ENCODE measurements at regions not wholly inside any gene's neighbourhood (a gene's known extent, or its start where the extent isn't known, plus 50 kb on each side); places are given as distances from the start of the nearest gene placed in this dataset.

DNA sequence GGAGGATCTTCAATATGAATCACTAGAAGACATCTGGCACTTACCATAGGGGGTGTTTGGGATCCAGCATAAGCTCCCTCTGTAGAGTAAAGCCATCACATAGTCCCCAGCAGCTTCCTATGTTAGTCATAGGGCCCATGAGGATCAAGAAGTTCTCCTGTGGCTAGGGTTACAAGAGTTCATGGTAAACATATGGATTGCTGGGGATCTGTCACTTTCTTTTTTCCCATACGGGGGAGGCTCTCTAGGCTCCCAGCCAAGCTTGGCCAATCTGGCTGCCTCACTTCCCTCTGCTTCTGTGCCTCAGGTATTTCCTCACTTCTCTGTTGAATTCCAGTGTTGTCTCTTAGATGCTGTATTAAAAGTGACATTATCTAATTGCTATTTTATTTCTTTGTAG lies 597.9 kb downstream of the PDCD6IP start:
- Histone ChIP-seq H2AFZ (ENCODE audit: low read length, unreplicated experiment) (no peak overlapping the region), H3K79me2 (ENCODE audit: control insufficient read depth, insufficient read depth, low read length, unreplicated experiment) (no peaks in the 10 kb centered on the region), H3K27me3 (ENCODE audit: insufficient read depth, low read length) (no peaks in the 10 kb centered on the region), H3K27ac (ENCODE audit: low read depth, low read length) (no peak overlapping the region), H3K4me1 (ENCODE audit: control insufficient read depth, insufficient read depth, low read length, unreplicated experiment) (no peaks in the 10 kb centered on the region), H3K4me3 (ENCODE audit: low read depth, low read length) (no peak overlapping the region), H3K36me3 (ENCODE audit: insufficient read depth, low read length) (no peaks in the 10 kb centered on the region)

GRCh38 chr3:34396956-34397355 lies 598.5 kb downstream of the PDCD6IP start:
- Histone ChIP-seq H3K4me3 (ENCODE audit: low read depth, low read length) (no peak overlapping the region), H3K36me3 (ENCODE audit: insufficient read depth, low read length) (no peaks in the 10 kb centered on the region), H2AFZ (ENCODE audit: low read length, unreplicated experiment) (no peak overlapping the region), H3K27ac (ENCODE audit: low read depth, low read length) (no peak overlapping the region), H3K79me2 (ENCODE audit: control insufficient read depth, insufficient read depth, low read length, unreplicated experiment) (no peaks in the 10 kb centered on the region), H3K27me3 (ENCODE audit: insufficient read depth, low read length) (no peaks in the 10 kb centered on the region), H3K4me1 (ENCODE audit: control insufficient read depth, insufficient read depth, low read length, unreplicated experiment) (no peaks in the 10 kb centered on the region)

- H3K36me3 ChIP-seq (ENCODE audit: insufficient read depth, low read length) = no peaks in the 10 kb centered on the region
- H3K4me1 ChIP-seq (ENCODE audit: control insufficient read depth, insufficient read depth, low read length, unreplicated experiment) = no peaks in the 10 kb centered on the region
- no peaks in the 10 kb centered on the region for H3K27me3 ChIP-seq (ENCODE audit: insufficient read depth, low read length)
- no peaks in the 10 kb centered on the region for H3K79me2 ChIP-seq (ENCODE audit: control insufficient read depth, insufficient read depth, low read length, unreplicated experiment)
- no peak overlapping the region for H3K4me3 ChIP-seq (ENCODE audit: low read depth, low read length)
- H2AFZ ChIP-seq (ENCODE audit: low read length, unreplicated experiment) = no peak overlapping the region
- H3K27ac ChIP-seq (ENCODE audit: low read depth, low read length) = no peak overlapping the region
These were observed 601.0 kb downstream of the PDCD6IP start for GRCh38 chr3:34399401-34399800.

GRCh38 chr3:34405159-34405558 lies 606.7 kb downstream of the PDCD6IP start:
- Histone ChIP-seq H3K79me2 (ENCODE audit: control insufficient read depth, insufficient read depth, low read length, unreplicated experiment) (no peaks in the 10 kb centered on the region), H3K4me1 (ENCODE audit: control insufficient read depth, insufficient read depth, low read length, unreplicated experiment) (no peaks in the 10 kb centered on the region), H3K36me3 (ENCODE audit: insufficient read depth, low read length) (no peaks in the 10 kb centered on the region), H2AFZ (ENCODE audit: low read length, unreplicated experiment) (no peak overlapping the region), H3K4me3 (ENCODE audit: low read depth, low read length) (no peak overlapping the region), H3K27ac (ENCODE audit: low read depth, low read length) (no peak overlapping the region), H3K27me3 (ENCODE audit: insufficient read depth, low read length) (no peaks in the 10 kb centered on the region)

DNA sequence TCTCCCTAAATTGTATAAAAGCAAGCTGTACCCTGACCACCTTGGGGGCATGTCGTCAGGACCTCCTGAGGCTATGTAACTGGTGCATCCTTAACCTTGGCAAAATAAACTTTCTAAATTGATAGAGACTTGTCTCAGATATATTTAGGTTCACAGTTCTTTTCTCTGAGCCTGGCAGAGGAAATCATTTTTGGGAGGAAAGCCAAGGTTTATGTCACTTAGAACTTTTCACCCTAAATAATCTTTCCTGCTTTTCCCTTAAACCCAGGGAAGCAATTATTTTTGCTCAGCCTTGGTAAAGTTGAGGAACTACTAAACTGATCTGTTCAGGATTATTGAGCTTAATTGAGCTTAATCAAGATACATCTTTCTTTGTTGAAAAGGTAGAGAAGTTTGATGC lies 608.9 kb downstream of the PDCD6IP start:
- Histone ChIP-seq H3K79me2 (ENCODE audit: control insufficient read depth, insufficient read depth, low read length, unreplicated experiment) (no peaks in the 10 kb centered on the region), H3K27me3 (ENCODE audit: insufficient read depth, low read length) (no peaks in the 10 kb centered on the region), H3K27ac (ENCODE audit: low read depth, low read length) (no peak overlapping the region), H3K4me1 (ENCODE audit: control insufficient read depth, insufficient read depth, low read length, unreplicated experiment) (no peaks in the 10 kb centered on the region), H3K4me3 (ENCODE audit: low read depth, low read length) (no peak overlapping the region), H3K36me3 (ENCODE audit: insufficient read depth, low read length) (no peaks in the 10 kb centered on the region), H2AFZ (ENCODE audit: low read length, unreplicated experiment) (no peak overlapping the region)

DNA sequence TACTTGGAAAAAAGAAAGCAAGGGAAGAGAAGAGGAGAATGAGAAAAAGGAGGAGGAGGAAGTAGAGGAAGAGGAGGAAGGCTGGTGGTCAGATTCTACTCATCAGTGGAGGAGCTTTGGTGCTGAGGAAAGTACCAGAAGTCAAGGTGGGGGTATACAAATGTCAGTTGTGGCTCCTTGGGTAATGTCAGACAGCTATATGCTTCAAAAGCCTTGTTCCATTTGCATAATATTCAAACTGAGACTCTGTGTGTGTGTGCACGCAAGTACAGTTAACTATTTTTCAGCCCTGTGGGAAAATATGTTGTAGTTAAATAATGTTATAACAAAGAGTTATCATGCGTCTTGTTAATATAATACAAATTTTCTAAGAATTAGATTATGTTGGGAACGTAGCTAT lies 609.7 kb downstream of the PDCD6IP start:
- Histone ChIP-seq H2AFZ (ENCODE audit: low read length, unreplicated experiment) (no peak overlapping the region), H3K27ac (ENCODE audit: low read depth, low read length) (no peak overlapping the region), H3K27me3 (ENCODE audit: insufficient read depth, low read length) (no peaks in the 10 kb centered on the region), H3K36me3 (ENCODE audit: insufficient read depth, low read length) (no peaks in the 10 kb centered on the region), H3K4me3 (ENCODE audit: low read depth, low read length) (no peak overlapping the region), H3K79me2 (ENCODE audit: control insufficient read depth, insufficient read depth, low read length, unreplicated experiment) (no peaks in the 10 kb centered on the region), H3K4me1 (ENCODE audit: control insufficient read depth, insufficient read depth, low read length, unreplicated experiment) (no peaks in the 10 kb centered on the region)

DNA sequence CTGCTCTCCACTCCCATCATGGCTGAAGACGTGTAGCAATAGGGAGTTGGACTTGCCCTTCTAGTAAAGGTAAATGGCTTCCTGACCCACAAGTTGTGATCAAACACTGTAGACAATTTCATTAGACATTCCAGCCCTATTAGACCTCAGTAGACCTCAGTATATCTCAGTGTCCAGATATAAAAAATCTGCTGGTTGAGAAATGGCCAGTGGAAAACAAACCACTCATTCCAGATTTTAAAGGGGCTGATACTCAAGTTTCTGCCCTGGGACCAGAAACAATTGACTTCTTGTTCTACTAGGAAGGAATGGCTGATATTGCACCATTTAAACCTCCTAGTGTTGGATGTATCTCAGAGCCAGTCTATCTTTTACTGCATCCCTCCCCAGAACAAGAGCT lies 613.2 kb downstream of the PDCD6IP start:
- Histone ChIP-seq H3K79me2 (ENCODE audit: control insufficient read depth, insufficient read depth, low read length, unreplicated experiment) (no peaks in the 10 kb centered on the region), H3K27me3 (ENCODE audit: insufficient read depth, low read length) (no peaks in the 10 kb centered on the region), H3K4me1 (ENCODE audit: control insufficient read depth, insufficient read depth, low read length, unreplicated experiment) (no peaks in the 10 kb centered on the region), H3K36me3 (ENCODE audit: insufficient read depth, low read length) (no peaks in the 10 kb centered on the region), H3K4me3 (ENCODE audit: low read depth, low read length) (no peak overlapping the region), H2AFZ (ENCODE audit: low read length, unreplicated experiment) (no peak overlapping the region), H3K27ac (ENCODE audit: low read depth, low read length) (no peak overlapping the region)

- Histone ChIP-seq H3K4me3 (ENCODE audit: low read depth, low read length) (no peak overlapping the region), H3K27me3 (ENCODE audit: insufficient read depth, low read length) (no peaks in the 10 kb centered on the region), H3K36me3 (ENCODE audit: insufficient read depth, low read length) (no peaks in the 10 kb centered on the region), H2AFZ (ENCODE audit: low read length, unreplicated experiment) (no peak overlapping the region), H3K4me1 (ENCODE audit: control insufficient read depth, insufficient read depth, low read length, unreplicated experiment) (no peaks in the 10 kb centered on the region), H3K27ac (ENCODE audit: low read depth, low read length) (no peak overlapping the region), H3K79me2 (ENCODE audit: control insufficient read depth, insufficient read depth, low read length, unreplicated experiment) (no peaks in the 10 kb centered on the region)
These were observed 621.4 kb downstream of the PDCD6IP start for GRCh38 chr3:34419801-34420200.

- Histone ChIP-seq H2AFZ (ENCODE audit: low read length, unreplicated experiment) (no peak overlapping the region), H3K79me2 (ENCODE audit: control insufficient read depth, insufficient read depth, low read length, unreplicated experiment) (no peaks in the 10 kb centered on the region), H3K36me3 (ENCODE audit: insufficient read depth, low read length) (no peaks in the 10 kb centered on the region), H3K4me3 (ENCODE audit: low read depth, low read length) (no peak overlapping the region), H3K27me3 (ENCODE audit: insufficient read depth, low read length) (no peaks in the 10 kb centered on the region), H3K4me1 (ENCODE audit: control insufficient read depth, insufficient read depth, low read length, unreplicated experiment) (no peaks in the 10 kb centered on the region), H3K27ac (ENCODE audit: low read depth, low read length) (no peak overlapping the region)
These were observed 623.3 kb downstream of the PDCD6IP start for GRCh38 chr3:34421762-34422161.

DNA sequence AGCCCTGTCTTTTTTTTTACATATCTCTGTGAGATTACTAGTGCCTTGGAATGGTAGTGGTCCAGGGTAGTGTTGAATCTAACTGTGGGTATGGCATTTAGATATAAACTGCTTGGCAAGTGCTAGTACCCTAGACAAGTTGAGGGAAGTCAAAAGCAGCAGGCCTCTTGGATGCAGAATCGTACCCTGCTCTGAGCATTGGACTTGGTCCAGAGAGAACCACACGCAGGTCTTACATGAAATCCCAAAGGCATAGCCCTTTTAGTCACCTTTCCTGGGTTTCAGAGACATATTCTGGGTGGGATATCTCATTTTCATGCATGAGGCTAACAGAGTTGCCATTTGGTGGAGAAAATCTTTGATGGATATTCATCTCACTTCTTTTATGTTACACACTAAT lies 641.4 kb downstream of the PDCD6IP start:
- H3K27me3 ChIP-seq (ENCODE audit: insufficient read depth, low read length) = no peaks in the 10 kb centered on the region

DNA sequence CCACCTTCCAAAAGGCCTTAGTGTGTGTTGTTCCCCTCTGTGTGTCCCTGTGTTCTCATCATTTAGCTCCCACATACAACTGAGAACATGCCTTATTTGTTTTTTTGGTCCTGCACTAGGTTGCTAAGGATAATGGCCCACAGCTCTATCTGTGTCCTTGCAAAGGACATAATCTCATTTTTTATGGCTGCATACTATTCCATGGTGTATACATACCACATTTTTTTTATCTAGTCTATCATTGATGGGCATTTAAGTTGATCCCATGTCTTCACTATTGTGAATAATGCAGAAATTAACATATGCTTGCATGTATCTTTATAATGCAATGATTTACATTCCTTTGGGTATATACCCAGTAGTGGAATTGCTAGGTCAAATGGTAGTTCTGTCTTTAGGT lies 645.7 kb downstream of the PDCD6IP start:
- Histone ChIP-seq H3K4me1 (ENCODE audit: control insufficient read depth, insufficient read depth, low read length, unreplicated experiment) (no peaks in the 10 kb centered on the region), H3K4me3 (ENCODE audit: low read depth, low read length) (no peak overlapping the region), H3K27me3 (ENCODE audit: insufficient read depth, low read length) (no peaks in the 10 kb centered on the region), H3K36me3 (ENCODE audit: insufficient read depth, low read length) (no peaks in the 10 kb centered on the region), H3K79me2 (ENCODE audit: control insufficient read depth, insufficient read depth, low read length, unreplicated experiment) (no peaks in the 10 kb centered on the region), H3K27ac (ENCODE audit: low read depth, low read length) (no peak overlapping the region), H2AFZ (ENCODE audit: low read length, unreplicated experiment) (no peak overlapping the region)

More for the DNA sequence above, 641.4 kb downstream of the PDCD6IP start:
- Histone ChIP-seq H2AFZ (ENCODE audit: low read length, unreplicated experiment) (no peak overlapping the region), H3K36me3 (ENCODE audit: insufficient read depth, low read length) (no peaks in the 10 kb centered on the region), H3K27ac (ENCODE audit: low read depth, low read length) (no peak overlapping the region), H3K4me1 (ENCODE audit: control insufficient read depth, insufficient read depth, low read length, unreplicated experiment) (no peaks in the 10 kb centered on the region), H3K4me3 (ENCODE audit: low read depth, low read length) (no peak overlapping the region), H3K79me2 (ENCODE audit: control insufficient read depth, insufficient read depth, low read length, unreplicated experiment) (no peaks in the 10 kb centered on the region)

DNA sequence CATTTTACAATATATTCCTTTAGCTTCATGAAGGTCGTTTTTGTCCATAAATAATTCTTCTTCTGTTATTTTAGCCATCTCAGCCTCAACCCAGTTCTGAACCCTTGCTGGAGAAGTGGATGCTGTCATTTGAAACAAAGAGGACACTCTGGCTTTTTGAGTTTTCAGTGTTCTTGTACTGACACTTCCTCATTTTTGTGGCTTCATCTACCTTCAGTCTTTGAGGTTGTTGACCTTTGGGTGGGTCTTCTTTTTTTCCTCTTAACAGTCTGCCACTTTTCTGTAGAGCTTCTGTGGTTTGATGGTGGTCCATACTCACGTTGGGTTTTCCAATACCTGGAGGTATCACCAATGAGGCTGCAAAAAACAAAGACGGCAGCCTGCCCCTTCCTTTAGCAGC lies 650.9 kb downstream of the PDCD6IP start:
- Histone ChIP-seq H3K27me3 (ENCODE audit: insufficient read depth, low read length) (no peaks in the 10 kb centered on the region), H3K4me3 (ENCODE audit: low read depth, low read length) (no peak overlapping the region), H3K4me1 (ENCODE audit: control insufficient read depth, insufficient read depth, low read length, unreplicated experiment) (no peaks in the 10 kb centered on the region), H3K79me2 (ENCODE audit: control insufficient read depth, insufficient read depth, low read length, unreplicated experiment) (no peaks in the 10 kb centered on the region), H2AFZ (ENCODE audit: low read length, unreplicated experiment) (no peak overlapping the region), H3K27ac (ENCODE audit: low read depth, low read length) (no peak overlapping the region), H3K36me3 (ENCODE audit: insufficient read depth, low read length) (no peaks in the 10 kb centered on the region)
